HepG2 (cell line): ENCODE measurements at regions not wholly inside any gene's neighbourhood (a gene's known extent, or its start where the extent isn't known, plus 50 kb on each side); places are given as distances from the start of the nearest gene placed in this dataset.

Experiments used
- ATAC-seq: fragments of 200-7000 bp; cut with Tn5 transposase; 3 replicates; pipeline ENCODE4 v1.9.1; 2020; ENCODE audit warnings: mild to moderate bottlenecking, moderate library complexity
- BruUV-seq: library from RNA; stranded (reverse); fragments of 400-500 nt; replicated peaks from 2 replicates; lab custom pipeline; 2021; lab: Mats Ljungman, UMichigan
- CTCF ChIA-PET: fragments of 300-600 bp; formaldehyde crosslinking; extraction: SDS; loops from one replicate; lab custom pipeline; 2021; ENCODE audit warnings: low total read pairs, inconsistent platforms, low intra/inter-chr PET ratio; lab: Yijun Ruan, JAX
- POLR2A ChIA-PET: fragments of 350-600 bp; sonication (Branson Sonifier 250); formaldehyde crosslinking; loops from one replicate; lab custom pipeline; 2020; ENCODE audit warnings: antibody characterized with exemption, inconsistent platforms; lab: Yijun Ruan, JAX
- DNase-seq: peaks from one replicate; pipeline ENCODE4 v3.0.0-alpha.2; 2015; ENCODE audit warnings: low spot score
- FAIRE-seq: peaks from 3 replicates; lab custom pipeline; 2011; peaks lifted over from hg19 to GRCh38; lab: Jason Lieb, UNC
- H2AFZ ChIP-seq: one replicate; pipeline ENCODE4 v1.6.1; 2011; ENCODE audit warnings: low read length, inconsistent platforms
- H3K27ac ChIP-seq: fragments of 300-600 bp; 3 replicates; pipeline ENCODE4 v1.8.0; 2011; ENCODE audit warnings: mixed run types, mild to moderate bottlenecking, mixed read lengths, low read length, inconsistent platforms; ENCODE audit not compliant: insufficient read depth; ENCODE audit errors: extremely low read length
- H3K27me3 ChIP-seq, 2 experiments: fragments of 200-600 bp in 1 of 2; 2 replicates in 1 of 2; 3 replicates in 1 of 2; pipeline versions ENCODE4 v1.6.0 to v1.8.0; 2011; ENCODE audit warnings: low read length in 2 of 2, mild to moderate bottlenecking in 2 of 2, moderate library complexity in 2 of 2, inconsistent platforms in 1 of 2; ENCODE audit not compliant: insufficient read depth in 2 of 2, control insufficient read depth in 1 of 2
- H3K36me3 ChIP-seq, 2 experiments: fragments of 200-600 bp in 1 of 2; replicated peaks in 1 of 2; 2 replicates in 1 of 2; 3 replicates in 1 of 2; pipeline versions ENCODE4 v1.5.1 to v1.8.0; 2011; ENCODE audit warnings: low read length in 2 of 2, inconsistent platforms in 1 of 2; ENCODE audit not compliant: insufficient read depth in 2 of 2, control insufficient read depth in 1 of 2
- H3K4me1 ChIP-seq: 2 replicates; pipeline ENCODE4 v1.5.1; 2012; ENCODE audit warnings: low read length, inconsistent platforms; ENCODE audit not compliant: insufficient read depth
- H3K4me2 ChIP-seq: 2 replicates; pipeline ENCODE4 v1.6.0; 2011; ENCODE audit warnings: low read depth, low read length, inconsistent platforms
- H3K4me3 ChIP-seq, 3 experiments: fragments of 200-600 bp in 1 of 3; sonication (generic), shearing (Covaris generic) in 1 of 3; replicated peaks in 1 of 3; 2 replicates each; pipeline ENCODE4 v1.5.1; 2011 to 2016; ENCODE audit warnings: low read length in 3 of 3, inconsistent platforms in 2 of 3, low read depth in 2 of 3, mild to moderate bottlenecking in 2 of 3, control low read depth in 1 of 3, mixed read lengths in 1 of 3; ENCODE audit not compliant: insufficient read depth in 1 of 3
- H3K79me2 ChIP-seq: one replicate; pipeline ENCODE4 v1.6.1; 2011; ENCODE audit warnings: low read length, inconsistent platforms; ENCODE audit not compliant: insufficient read depth
- H3K9ac ChIP-seq: 2 replicates; pipeline ENCODE4 v1.6.0; 2011; ENCODE audit warnings: mild to moderate bottlenecking, low read depth, low read length, inconsistent platforms; ENCODE audit not compliant: insufficient read depth
- H3K9me3 ChIP-seq: 2 replicates; pipeline ENCODE4 v1.5.1; 2012; ENCODE audit warnings: mild to moderate bottlenecking, low read length
- H4K20me1 ChIP-seq: 2 replicates; pipeline ENCODE4 v1.6.0; 2011; ENCODE audit warnings: inconsistent platforms, mild to moderate bottlenecking, low read length, moderate library complexity; ENCODE audit not compliant: insufficient read depth
- ZNF274 ChIP-seq: sonication (generic); formaldehyde crosslinking; IDR thresholded peaks from 2 replicates; pipeline ENCODE4 v1.5.1; 2020; ENCODE audit warnings: mild to moderate bottlenecking, missing genetic modification reagents
- ZNF569 ChIP-seq: sonication (generic); formaldehyde crosslinking; IDR thresholded peaks from 2 replicates; pipeline ENCODE4 v1.5.0; 2020; ENCODE audit warnings: mild to moderate bottlenecking, missing genetic modification reagents, moderate library complexity, borderline replicate concordance
- WGBS: methylation state at CpG from one replicate; pipeline ENCODE4 v1.1.6; 2017; ENCODE audit warnings: low lambda C conversion rate; 5-methylcytosine and 5-hydroxymethylcytosine counted together
- in situ Hi-C: cut with HindIII; loops from 2 replicates; pipeline ENCODE4 v1.10.0; 2017; ENCODE audit warnings: low pct_unique_long_range_greater_than_20kb; ENCODE audit not compliant: extremely low pct_ligation_motif_present
- intact Hi-C: fragments of 100-400 bp; cut with micrococcal nuclease; formaldehyde crosslinking; loops from one replicate; pipeline ENCODE4 v1.10.0; 2022; ENCODE audit not compliant: unreplicated experiment
- TF ChIP-seq, protein P1 (sequence below): sonication (generic); formaldehyde crosslinking; IDR thresholded peaks from 2 replicates; pipeline ENCODE4 v1.4.0; 2020; ENCODE audit warnings: missing genetic modification reagents, mild to moderate bottlenecking, borderline replicate concordance
- TF ChIP-seq, protein P2 (sequence below): sonication (generic); formaldehyde crosslinking; IDR thresholded peaks from 2 replicates; pipeline ENCODE4 v1.8.1; 2023; ENCODE audit warnings: mild to moderate bottlenecking, moderate library complexity, missing genetic modification reagents

DNA sequence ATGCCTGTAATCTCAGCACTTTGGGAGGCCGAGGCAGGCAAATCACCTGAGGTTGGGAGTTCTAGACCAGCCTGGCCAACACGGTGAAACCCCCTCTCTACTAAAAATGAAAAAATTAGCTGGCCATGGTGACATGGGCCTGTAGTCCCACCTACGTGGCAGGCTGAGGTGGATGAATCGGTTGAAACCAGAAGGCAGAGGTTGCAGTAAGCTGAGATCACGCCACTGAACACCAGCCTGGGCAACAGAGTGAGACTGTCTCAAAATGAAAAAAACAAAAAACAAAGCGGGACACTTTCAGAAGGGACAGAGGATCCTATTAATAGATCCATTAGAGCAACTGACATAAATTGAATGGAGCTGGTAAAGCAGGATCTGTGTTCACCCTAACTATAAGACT lies 89.6 kb upstream of the SGCD start (continued):
- TF ChIP-seq, protein P1, sequence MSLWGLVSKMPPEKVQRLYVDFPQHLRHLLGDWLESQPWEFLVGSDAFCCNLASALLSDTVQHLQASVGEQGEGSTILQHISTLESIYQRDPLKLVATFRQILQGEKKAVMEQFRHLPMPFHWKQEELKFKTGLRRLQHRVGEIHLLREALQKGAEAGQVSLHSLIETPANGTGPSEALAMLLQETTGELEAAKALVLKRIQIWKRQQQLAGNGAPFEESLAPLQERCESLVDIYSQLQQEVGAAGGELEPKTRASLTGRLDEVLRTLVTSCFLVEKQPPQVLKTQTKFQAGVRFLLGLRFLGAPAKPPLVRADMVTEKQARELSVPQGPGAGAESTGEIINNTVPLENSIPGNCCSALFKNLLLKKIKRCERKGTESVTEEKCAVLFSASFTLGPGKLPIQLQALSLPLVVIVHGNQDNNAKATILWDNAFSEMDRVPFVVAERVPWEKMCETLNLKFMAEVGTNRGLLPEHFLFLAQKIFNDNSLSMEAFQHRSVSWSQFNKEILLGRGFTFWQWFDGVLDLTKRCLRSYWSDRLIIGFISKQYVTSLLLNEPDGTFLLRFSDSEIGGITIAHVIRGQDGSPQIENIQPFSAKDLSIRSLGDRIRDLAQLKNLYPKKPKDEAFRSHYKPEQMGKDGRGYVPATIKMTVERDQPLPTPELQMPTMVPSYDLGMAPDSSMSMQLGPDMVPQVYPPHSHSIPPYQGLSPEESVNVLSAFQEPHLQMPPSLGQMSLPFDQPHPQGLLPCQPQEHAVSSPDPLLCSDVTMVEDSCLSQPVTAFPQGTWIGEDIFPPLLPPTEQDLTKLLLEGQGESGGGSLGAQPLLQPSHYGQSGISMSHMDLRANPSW = no peak
- TF ChIP-seq, protein P2, sequence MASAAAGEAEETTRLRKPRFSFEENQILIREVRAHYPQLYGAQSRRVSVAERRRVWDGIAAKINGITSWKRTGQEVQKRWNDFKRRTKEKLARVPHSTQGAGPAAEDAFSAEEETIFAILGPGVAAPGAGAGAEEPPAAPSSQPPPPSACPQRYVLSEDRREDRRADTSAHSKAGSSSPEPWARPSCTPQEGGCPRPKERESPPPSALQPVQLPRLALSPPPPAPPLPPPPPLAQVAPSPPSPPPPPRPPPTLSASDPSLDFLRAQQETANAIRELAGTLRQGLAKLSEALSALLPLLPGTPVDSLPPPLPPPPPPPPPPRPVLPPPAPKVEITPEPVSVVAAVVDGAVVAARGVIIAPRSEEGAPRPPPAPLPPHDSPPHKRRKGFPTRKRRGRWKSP (CRISPR knock-in tag) = no peak

DNA sequence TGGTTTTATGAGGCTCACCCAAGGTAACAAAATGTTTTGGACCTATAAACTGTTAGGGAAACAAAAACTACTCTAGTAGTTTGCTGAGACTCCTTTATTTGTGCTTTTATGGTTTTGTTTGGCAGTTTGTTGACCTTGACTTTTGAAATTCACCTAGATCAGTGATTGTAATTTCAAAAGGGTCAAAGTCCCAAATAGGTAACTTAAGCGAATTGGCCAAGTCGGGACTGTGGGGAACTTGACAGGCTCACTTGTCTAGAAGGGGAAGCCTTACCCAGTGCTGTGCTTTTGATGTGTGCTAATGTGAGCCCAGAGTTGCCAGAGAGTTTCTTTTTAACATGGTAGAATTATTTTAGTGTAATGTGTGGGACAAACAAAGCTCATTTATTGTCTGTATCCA lies 87.2 kb upstream of the SGCD start:
- no peaks in the 10 kb centered on the region for H3K36me3 ChIP-seq
- CTCF ChIA-PET = no interaction called here
- no peak overlapping the region for H3K4me3 ChIP-seq
- H3K4me2 ChIP-seq = no peak overlapping the region
- ATAC-seq = no peak
- H3K79me2 ChIP-seq = no peaks in the 10 kb centered on the region
- no peak for DNase-seq
- no TSS peak for BruUV-seq
- TF ChIP-seq ZNF274 (CRISPR knock-in tag) (no peak), ZNF569 (no peak)
- no peak overlapping the region for H3K27ac ChIP-seq
- H3K9ac ChIP-seq = no peak overlapping the region
- POLR2A ChIA-PET = no interaction called here
- H3K9me3 ChIP-seq = no peaks in the 10 kb centered on the region
- no peak overlapping the region for H2AFZ ChIP-seq
- in situ Hi-C loops = no loop called here
- WGBS = 0% methylated on average over 2 of the region's 2 CpGs
- no peaks in the 10 kb centered on the region; a peak in 1 of 5 replicates for H3K27me3 ChIP-seq
- FAIRE-seq = no peak
- H3K4me1 ChIP-seq = no peaks in the 10 kb centered on the region
- no peaks in the 10 kb centered on the region for H4K20me1 ChIP-seq
- intact Hi-C loops = no loop called here
